HepG2 (cell line): ENCODE measurements at regions not wholly inside any gene's neighbourhood (a gene's known extent, or its start where the extent isn't known, plus 50 kb on each side); places are given as distances from the start of the nearest gene placed in this dataset.
A peak's percentile ranks its signal among the peaks of the same experiment; 100 is the strongest.

Source experiments
- FOXM1 ChIP-seq: sonication (generic); formaldehyde crosslinking; IDR thresholded peaks from 2 replicates; pipeline ENCODE4 v1.5.0; 2020; ENCODE audit warnings: missing genetic modification reagents
- GTF3A ChIP-seq: sonication (generic); formaldehyde crosslinking; conservative IDR thresholded peaks from 2 replicates; pipeline ENCODE4 v1.4.0; 2020; ENCODE audit warnings: mild to moderate bottlenecking, missing genetic modification reagents
- KDM6A ChIP-seq: IDR thresholded peaks from 2 replicates; pipeline ENCODE4 v1.6.1; 2016; ENCODE audit warnings: low read depth
- LRRFIP1 ChIP-seq: sonication (generic); formaldehyde crosslinking; conservative IDR thresholded peaks from 2 replicates; pipeline ENCODE4 v1.4.0; 2020; ENCODE audit warnings: missing genetic modification reagents
- MAFG ChIP-seq: sonication (generic); formaldehyde crosslinking; IDR thresholded peaks from 2 replicates; pipeline ENCODE4 v1.5.1; 2020; ENCODE audit warnings: mild to moderate bottlenecking, missing genetic modification reagents
- MLLT10 ChIP-seq: sonication (generic); formaldehyde crosslinking; IDR thresholded peaks from 2 replicates; pipeline ENCODE4 v1.4.0; 2020; ENCODE audit warnings: missing genetic modification reagents
- RBAK ChIP-seq: sonication (generic); formaldehyde crosslinking; IDR thresholded peaks from 2 replicates; pipeline ENCODE4 v1.5.1; 2020; ENCODE audit warnings: mild to moderate bottlenecking, missing genetic modification reagents
- SETDB1 ChIP-seq: sonication (generic); formaldehyde crosslinking; IDR thresholded peaks from 2 replicates; pipeline ENCODE4 v1.5.1; 2020; ENCODE audit warnings: missing genetic modification reagents, mild to moderate bottlenecking, borderline replicate concordance
- SNAPC2 ChIP-seq: sonication (generic); formaldehyde crosslinking; IDR thresholded peaks from 2 replicates; pipeline ENCODE4 v1.8.1; 2022; ENCODE audit warnings: mild to moderate bottlenecking, missing genetic modification reagents
- XBP1 ChIP-seq: sonication (generic); formaldehyde crosslinking; IDR thresholded peaks from 2 replicates; pipeline ENCODE4 v1.5.0; 2020; ENCODE audit warnings: missing genetic modification reagents
- ZNF121 ChIP-seq: sonication (generic); formaldehyde crosslinking; IDR thresholded peaks from 2 replicates; pipeline ENCODE4 v1.5.0; 2020; ENCODE audit warnings: mild to moderate bottlenecking, missing genetic modification reagents
- ZNF235 ChIP-seq: sonication (generic); formaldehyde crosslinking; IDR thresholded peaks from 2 replicates; pipeline ENCODE4 v1.8.1; 2023; ENCODE audit warnings: mild to moderate bottlenecking, missing genetic modification reagents, borderline replicate concordance
- ZNF263 ChIP-seq: sonication (generic); formaldehyde crosslinking; IDR thresholded peaks from 2 replicates; pipeline ENCODE4 v1.4.0; 2020; ENCODE audit warnings: missing genetic modification reagents
- ZNF558 ChIP-seq: sonication (generic); formaldehyde crosslinking; IDR thresholded peaks from 2 replicates; pipeline ENCODE4 v1.9.0; 2022; ENCODE audit warnings: mild to moderate bottlenecking, missing genetic modification reagents, borderline replicate concordance
- ZNF670 ChIP-seq: sonication (generic); formaldehyde crosslinking; IDR thresholded peaks from 2 replicates; pipeline ENCODE4 v1.8.0; 2022; ENCODE audit warnings: mild to moderate bottlenecking, missing genetic modification reagents, borderline replicate concordance
- ZNF777 ChIP-seq: sonication (generic); formaldehyde crosslinking; IDR thresholded peaks from 2 replicates; pipeline ENCODE4 v1.4.0; 2020; ENCODE audit warnings: missing genetic modification reagents
- ZSCAN29 ChIP-seq: sonication (generic); formaldehyde crosslinking; conservative IDR thresholded peaks from 2 replicates; pipeline ENCODE4 v1.4.0; 2020; ENCODE audit warnings: mild to moderate bottlenecking, missing genetic modification reagents
- TF ChIP-seq, protein P1 (sequence below): sonication (generic); formaldehyde crosslinking; IDR thresholded peaks from 2 replicates; pipeline ENCODE4 v1.9.0; 2021; ENCODE audit warnings: missing genetic modification reagents, mild to moderate bottlenecking, borderline replicate concordance
- TF ChIP-seq, protein P2 (sequence below): sonication (generic); formaldehyde crosslinking; IDR thresholded peaks from 2 replicates; pipeline ENCODE4 v1.5.1; 2020; ENCODE audit warnings: mild to moderate bottlenecking, moderate library complexity, missing genetic modification reagents
- TF ChIP-seq, protein P3 (sequence below): sonication (generic); formaldehyde crosslinking; IDR thresholded peaks from 2 replicates; pipeline ENCODE4 v1.5.1; 2020; ENCODE audit warnings: missing genetic modification reagents, mild to moderate bottlenecking, borderline replicate concordance

GRCh38 chr2:175606010-175606841 lies 395.8 kb downstream of the LNPK start (continued):
- TF ChIP-seq ZNF121: no peak
- peak; percentile 72; the same call in 1 of the 2 replicates for TF ChIP-seq SNAPC2 (CRISPR knock-in tag)
- TF ChIP-seq MAFG: no peak
- TF ChIP-seq ZSCAN29 (CRISPR knock-in tag): peak; percentile 77; the same call in 1 of the 2 replicates
- no peak for TF ChIP-seq XBP1
- TF ChIP-seq GTF3A (CRISPR knock-in tag): no peak
- TF ChIP-seq, protein P1, sequence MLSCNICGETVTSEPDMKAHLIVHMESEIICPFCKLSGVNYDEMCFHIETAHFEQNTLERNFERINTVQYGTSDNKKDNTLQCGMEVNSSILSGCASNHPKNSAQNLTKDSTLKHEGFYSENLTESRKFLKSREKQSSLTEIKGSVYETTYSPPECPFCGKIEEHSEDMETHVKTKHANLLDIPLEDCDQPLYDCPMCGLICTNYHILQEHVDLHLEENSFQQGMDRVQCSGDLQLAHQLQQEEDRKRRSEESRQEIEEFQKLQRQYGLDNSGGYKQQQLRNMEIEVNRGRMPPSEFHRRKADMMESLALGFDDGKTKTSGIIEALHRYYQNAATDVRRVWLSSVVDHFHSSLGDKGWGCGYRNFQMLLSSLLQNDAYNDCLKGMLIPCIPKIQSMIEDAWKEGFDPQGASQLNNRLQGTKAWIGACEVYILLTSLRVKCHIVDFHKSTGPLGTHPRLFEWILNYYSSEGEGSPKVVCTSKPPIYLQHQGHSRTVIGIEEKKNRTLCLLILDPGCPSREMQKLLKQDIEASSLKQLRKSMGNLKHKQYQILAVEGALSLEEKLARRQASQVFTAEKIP (CRISPR knock-in tag): no peak
- no peak for TF ChIP-seq LRRFIP1 (CRISPR knock-in tag)
- TF ChIP-seq ZNF558 (CRISPR knock-in tag): no peak
- TF ChIP-seq, protein P2, sequence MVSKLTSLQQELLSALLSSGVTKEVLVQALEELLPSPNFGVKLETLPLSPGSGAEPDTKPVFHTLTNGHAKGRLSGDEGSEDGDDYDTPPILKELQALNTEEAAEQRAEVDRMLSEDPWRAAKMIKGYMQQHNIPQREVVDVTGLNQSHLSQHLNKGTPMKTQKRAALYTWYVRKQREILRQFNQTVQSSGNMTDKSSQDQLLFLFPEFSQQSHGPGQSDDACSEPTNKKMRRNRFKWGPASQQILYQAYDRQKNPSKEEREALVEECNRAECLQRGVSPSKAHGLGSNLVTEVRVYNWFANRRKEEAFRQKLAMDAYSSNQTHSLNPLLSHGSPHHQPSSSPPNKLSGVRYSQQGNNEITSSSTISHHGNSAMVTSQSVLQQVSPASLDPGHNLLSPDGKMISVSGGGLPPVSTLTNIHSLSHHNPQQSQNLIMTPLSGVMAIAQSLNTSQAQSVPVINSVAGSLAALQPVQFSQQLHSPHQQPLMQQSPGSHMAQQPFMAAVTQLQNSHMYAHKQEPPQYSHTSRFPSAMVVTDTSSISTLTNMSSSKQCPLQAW (CRISPR knock-in tag): peak; percentile 51; the same call in 1 of the 2 replicates
- no peak for TF ChIP-seq FOXM1 (CRISPR knock-in tag)
- TF ChIP-seq ZNF235 (CRISPR knock-in tag): no peak
- no peak for TF ChIP-seq ZNF777 (CRISPR knock-in tag)
- no peak for TF ChIP-seq ZNF263 (CRISPR knock-in tag)
- TF ChIP-seq, protein P3, sequence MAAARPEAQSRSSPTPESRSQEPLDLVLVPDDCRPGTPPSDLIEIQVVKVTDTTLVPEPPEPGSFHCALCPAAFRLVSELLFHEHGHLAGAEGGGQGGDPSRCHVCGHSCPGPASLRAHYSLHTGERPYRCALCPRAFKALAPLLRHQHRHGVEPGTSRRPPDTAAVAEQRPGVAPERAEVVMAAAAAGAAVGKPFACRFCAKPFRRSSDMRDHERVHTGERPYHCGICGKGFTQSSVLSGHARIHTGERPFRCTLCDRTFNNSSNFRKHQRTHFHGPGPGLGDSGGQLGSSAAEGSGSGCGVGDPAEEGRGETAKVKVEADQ (CRISPR knock-in tag): no peak
- no peak for TF ChIP-seq SETDB1 (CRISPR knock-in tag)
- TF ChIP-seq ZNF670 (CRISPR knock-in tag): no peak; the same call in 1 of the 2 replicates
- TF ChIP-seq RBAK (CRISPR knock-in tag): no peak
- peak; percentile 91 for TF ChIP-seq KDM6A (CRISPR knock-in tag)
- TF ChIP-seq MLLT10 (CRISPR knock-in tag): no peak
